ENCODE measurements at regions not wholly inside any gene's neighbourhood (a gene's known extent, or its start where the extent isn't known, plus 50 kb on each side); places are given as distances from the start of the nearest gene placed in this dataset.

DNA sequence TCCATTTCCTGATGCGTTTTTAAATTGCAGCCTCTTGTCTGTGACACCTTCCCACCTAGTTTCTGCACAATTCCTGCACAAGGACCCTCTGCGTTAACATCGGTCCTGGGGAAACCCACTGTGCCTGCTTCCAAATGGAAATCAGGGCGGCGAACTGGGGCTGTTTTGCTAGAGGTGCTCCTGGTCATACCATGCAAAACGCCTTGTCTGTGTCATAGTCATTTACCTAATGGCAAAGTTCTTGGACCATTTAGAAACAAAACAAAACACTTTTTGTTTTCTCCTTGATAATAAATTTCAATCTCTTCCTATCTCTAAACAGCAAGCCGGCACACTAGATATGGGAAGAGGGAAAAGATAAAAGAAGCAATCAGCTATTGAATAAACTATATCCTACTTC is 206.9 kb upstream of the KLF14 start:
- no peak for TF ChIP-seq POLR2A (IDR thresholded peaks at IDR 0.05; ENCODE audit: low read depth, low read length)
- TF ChIP-seq POLR2AphosphoS5 (IDR thresholded peaks at IDR 0.05; ENCODE audit: low read depth, low read length), result no peak; the same call in 1 of the 2 replicates

Measured in GM12892 (cell line).